GM21360 (cell line): ENCODE measurements at regions not wholly inside any gene's neighbourhood (a gene's known extent, or its start where the extent isn't known, plus 50 kb on each side); places are given as distances from the start of the nearest gene placed in this dataset.

ENCODE experiments used
- ATAC-seq: cut with Tn5 transposase; IDR thresholded peaks from one replicate; pipeline ENCODE4 v1.9.1; 2021; ENCODE audit warnings: mild to moderate bottlenecking, moderate library complexity; ENCODE audit not compliant: unreplicated experiment

GRCh38 chr20:20834008-20834407 lies 121.6 kb upstream of the RALGAPA2 start:
- no peak for ATAC-seq

DNA sequence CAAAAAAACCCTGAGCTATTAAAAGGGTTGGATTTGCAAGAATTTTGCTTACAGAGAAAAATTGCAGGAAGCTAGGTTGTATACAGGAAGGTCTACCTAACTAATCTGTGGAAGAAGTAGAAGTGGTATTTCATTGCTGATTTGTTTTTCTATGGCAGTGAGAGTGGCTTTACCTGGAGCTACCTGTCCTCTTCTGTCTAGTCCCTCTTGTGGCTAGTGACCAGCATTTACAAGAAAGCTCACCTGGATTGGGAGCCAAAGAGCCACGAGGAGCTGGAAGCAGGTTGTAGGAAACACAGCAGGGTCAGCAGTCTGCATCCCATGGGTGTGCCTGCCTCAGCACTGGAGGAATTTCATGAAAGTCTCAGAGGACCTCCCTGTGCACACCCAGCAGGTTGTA lies 120.3 kb upstream of the RALGAPA2 start:
- no peak for ATAC-seq

- ATAC-seq: no peak
Measured at GRCh38 chr20:20831794-20832193, 119.3 kb upstream of the RALGAPA2 start.

- ATAC-seq: no peak
Measured at GRCh38 chr20:20829681-20830080, 117.2 kb upstream of the RALGAPA2 start.

GRCh38 chr20:20827992-20828597 lies 115.7 kb upstream of the RALGAPA2 start:
- no peak for ATAC-seq

GRCh38 chr20:20824924-20825584 lies 112.6 kb upstream of the RALGAPA2 start:
- peak; percentile 74 for ATAC-seq

GRCh38 chr20:20823476-20823881 lies 111.0 kb upstream of the RALGAPA2 start:
- no peak for ATAC-seq

- no peak for ATAC-seq
Measured at GRCh38 chr20:20821484-20822260, 109.2 kb upstream of the RALGAPA2 start.

DNA sequence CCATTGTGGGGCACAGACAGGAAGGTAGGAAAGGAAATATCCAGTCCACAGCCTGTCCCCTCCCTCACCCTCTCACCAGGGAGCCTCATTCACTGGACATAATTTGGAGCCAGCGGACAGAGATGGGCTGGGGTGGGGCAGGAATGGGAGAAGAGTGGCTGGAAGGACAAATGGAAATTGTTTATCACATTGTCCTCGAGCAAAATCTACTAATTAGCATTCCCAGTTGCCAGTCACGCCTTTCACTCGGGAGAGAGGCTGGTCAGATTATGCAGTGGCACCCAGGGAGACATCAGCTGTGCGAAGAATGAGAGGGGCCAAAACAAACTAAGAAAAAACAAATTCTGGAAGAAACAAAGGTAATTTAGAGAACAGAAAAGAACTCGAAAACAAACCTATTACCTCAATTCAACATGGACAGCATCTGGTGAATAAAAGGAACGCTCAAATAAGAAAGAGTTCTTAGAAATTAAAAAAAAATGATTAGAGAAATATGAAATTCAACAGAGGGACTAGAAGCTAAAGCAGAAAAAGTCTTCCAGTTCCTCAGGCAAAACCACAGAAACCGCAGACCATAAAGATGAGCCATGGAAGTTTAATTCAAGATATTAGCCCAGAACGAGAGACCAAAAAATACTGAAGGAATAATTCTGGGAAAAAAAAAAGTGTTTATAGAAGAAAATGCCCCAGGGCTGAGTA lies 108.5 kb upstream of the RALGAPA2 start:
- no peak for ATAC-seq

- ATAC-seq: no peak
Measured at GRCh38 chr20:20820104-20820503, 107.7 kb upstream of the RALGAPA2 start.

- no peak for ATAC-seq
Measured at GRCh38 chr20:20816969-20817755, 104.7 kb upstream of the RALGAPA2 start.

- no peak for ATAC-seq
Measured at GRCh38 chr20:20815711-20816455, 103.4 kb upstream of the RALGAPA2 start.

- no peak for ATAC-seq
Measured at GRCh38 chr20:20814685-20815084, 102.2 kb upstream of the RALGAPA2 start.

DNA sequence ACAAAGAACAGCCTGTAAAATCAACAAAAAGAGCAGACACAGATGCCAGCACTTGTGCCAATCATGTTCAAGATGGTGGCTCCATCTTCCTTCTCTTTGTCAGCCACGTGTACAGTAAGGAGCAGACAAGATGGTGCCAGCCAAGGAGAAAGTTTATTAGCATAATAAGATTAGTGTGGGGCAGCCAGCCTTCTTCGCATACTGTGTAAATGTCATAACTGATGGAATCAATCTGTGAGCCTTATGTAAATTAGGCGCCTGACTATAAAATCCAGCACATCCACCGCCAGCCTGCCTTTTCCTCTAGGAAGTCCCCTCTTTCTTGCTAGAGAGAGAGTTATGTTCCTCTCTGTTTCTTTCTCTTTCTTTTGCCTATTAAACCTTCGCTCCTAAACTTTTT lies 99.7 kb upstream of the RALGAPA2 start:
- no peak for ATAC-seq

DNA sequence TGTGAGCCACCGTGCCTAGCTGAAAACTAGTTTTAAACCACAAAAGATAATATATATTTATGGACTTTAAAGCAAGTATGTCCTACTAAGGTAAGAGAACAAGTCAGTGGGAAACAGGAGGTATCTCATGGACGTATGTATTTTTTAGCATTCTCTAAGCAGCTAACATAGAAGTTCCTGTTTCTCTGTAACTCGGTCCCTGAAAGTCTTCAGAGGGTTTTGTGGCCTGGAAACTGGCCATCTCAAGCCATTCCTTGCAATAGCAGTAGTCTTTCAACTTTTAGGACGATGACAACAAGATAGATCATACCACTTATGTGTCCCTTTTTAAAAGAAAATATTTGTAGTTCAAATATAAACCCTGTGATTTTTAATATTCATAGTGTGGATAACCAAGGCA lies 95.6 kb upstream of the RALGAPA2 start:
- ATAC-seq: no peak

DNA sequence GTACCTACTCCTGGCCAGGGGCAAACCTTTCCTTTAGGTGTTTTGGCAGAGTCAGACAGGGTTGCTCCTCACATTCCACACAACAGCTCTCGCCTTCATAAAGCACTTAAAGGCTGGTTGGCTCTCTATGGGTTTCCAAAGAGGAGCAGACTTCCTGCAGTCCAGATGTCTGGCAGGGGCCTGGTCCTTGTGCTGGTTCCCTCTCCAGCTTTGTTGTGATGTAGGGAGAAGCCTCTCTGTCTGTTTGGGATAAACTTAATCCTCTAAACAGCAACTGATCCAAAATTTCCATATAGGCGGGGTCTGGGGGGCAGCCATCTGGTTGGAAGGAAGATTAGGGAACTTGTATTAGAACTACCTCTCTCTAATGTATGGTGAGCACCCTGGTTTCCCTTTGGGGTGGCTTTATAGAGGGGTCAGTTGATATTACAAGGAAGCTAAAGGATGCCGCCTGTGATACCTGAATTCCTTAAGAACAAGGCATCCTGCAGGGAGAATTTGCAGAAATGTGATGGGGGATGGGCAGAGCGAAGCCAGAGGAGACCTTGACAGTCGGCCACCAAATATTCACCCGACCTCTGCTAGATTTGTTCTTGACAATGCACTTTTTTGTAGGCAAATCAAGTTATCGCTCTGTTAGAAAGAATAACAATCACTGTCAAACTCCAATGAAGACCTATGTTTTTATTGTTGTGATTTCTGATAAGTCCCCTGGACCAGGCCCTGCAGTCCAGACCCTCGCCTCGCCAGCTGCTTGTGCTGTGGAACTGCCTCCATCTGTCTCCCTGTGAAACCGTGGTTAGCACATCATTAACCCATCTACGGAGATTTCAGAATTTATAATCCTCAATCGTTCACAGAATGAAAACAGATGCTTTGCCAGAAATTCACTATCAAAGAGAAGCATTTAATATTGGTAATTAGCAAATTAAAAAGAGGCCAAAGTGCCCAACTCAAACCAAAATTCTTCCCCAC lies 94.0 kb upstream of the RALGAPA2 start:
- ATAC-seq: no peak

- no peak for ATAC-seq
Measured at GRCh38 chr20:20803011-20803410, 90.6 kb upstream of the RALGAPA2 start.

- no peak for ATAC-seq
Measured at GRCh38 chr20:20802328-20802727, 89.9 kb upstream of the RALGAPA2 start.
